Ishikawa (cell line): ENCODE measurements at regions not wholly inside any gene's neighbourhood (a gene's known extent, or its start where the extent isn't known, plus 50 kb on each side); places are given as distances from the start of the nearest gene placed in this dataset.

ENCODE experiments used
- EP300 ChIP-seq: IDR thresholded peaks from 2 replicates; pipeline ENCODE4 v1.6.1; 2012; ENCODE audit warnings: borderline replicate concordance
- REST ChIP-seq: IDR thresholded peaks from 2 replicates; pipeline ENCODE4 v1.6.1; 2012; ENCODE audit warnings: low read depth, mild to moderate bottlenecking

GRCh38 chr3:178257491-178257890 lies 278.7 kb upstream of the KCNMB2 start:
- no peak for TF ChIP-seq EP300
- TF ChIP-seq REST: no peak
